Kidney (tissue), 13 donors: ENCODE measurements at regions not wholly inside any gene's neighbourhood (a gene's known extent, or its start where the extent isn't known, plus 50 kb on each side); places are given as distances from the start of the nearest gene placed in this dataset.

Source experiments
- DNase-seq, 5 donors: peaks; one replicate each; pipeline ENCODE4 v3.0.0-alpha.2; 2013 to 2020
- FAIRE-seq: peaks from 2 replicates; lab custom pipeline; 2012; peaks lifted over from hg19 to GRCh38; lab: Jason Lieb, UNC
- H3K27ac ChIP-seq, 2 donors: one replicate each; pipeline ENCODE4 v1.7.0; 2013; ENCODE audit warnings: low read depth in 2 of 2, low read length in 2 of 2, inconsistent platforms in 1 of 2
- H3K27me3 ChIP-seq: one replicate; pipeline ENCODE4 v1.7.1; 2013; ENCODE audit warnings: low read length, inconsistent platforms; ENCODE audit not compliant: control insufficient read depth, insufficient read depth
- H3K36me3 ChIP-seq, 3 donors: one replicate each; pipeline versions ENCODE4 v1.7.0 to v1.7.1; 2013; ENCODE audit warnings: low read length in 3 of 3, control low read depth in 1 of 3, inconsistent platforms in 1 of 3; ENCODE audit not compliant: insufficient read depth in 3 of 3, control insufficient read depth in 2 of 3
- H3K4me1 ChIP-seq, 3 donors: one replicate each; pipeline versions ENCODE4 v1.7.0 to v1.7.1; 2013; ENCODE audit warnings: low read length in 3 of 3, inconsistent platforms in 1 of 3, low read depth in 1 of 3; ENCODE audit not compliant: control insufficient read depth in 2 of 3, insufficient read depth in 2 of 3
- H3K4me3 ChIP-seq, 3 donors: one replicate each; pipeline versions ENCODE4 v1.7.0 to v1.8.1; 2013; ENCODE audit warnings: low read length in 3 of 3, control low read depth in 1 of 3, inconsistent platforms in 1 of 3
- H3K9ac ChIP-seq, 3 donors: one replicate each; pipeline versions ENCODE4 v1.7.0 to v1.7.1; 2013; ENCODE audit warnings: low read length in 3 of 3, control low read depth in 1 of 3, inconsistent platforms in 1 of 3
- H3K9me3 ChIP-seq, 3 donors: one replicate each; pipeline versions ENCODE4 v1.7.0 to v1.7.1; 2013; ENCODE audit warnings: low read length in 3 of 3, control low read depth in 1 of 3, inconsistent platforms in 1 of 3; ENCODE audit not compliant: control insufficient read depth in 2 of 3, insufficient read depth in 1 of 3
- CTCF ChIP-seq: IDR thresholded peaks from 3 replicates; pipeline ENCODE4 v1.5.1; 2012; ENCODE audit warnings: mild to moderate bottlenecking, moderate library complexity, borderline replicate concordance; ENCODE audit not compliant: insufficient read depth; ENCODE audit errors: extremely low read depth
- intact Hi-C: fragments of 100-400 bp; cut with DNase I; formaldehyde crosslinking; loops from one replicate; pipeline ENCODE4 v1.11.1; 2022
- donor health status: control.
- donor health status: control.
- donor health status: control.
- donor health status: control.
- donor health status: control.
- donor health status: DM: yes; HTN: yes; CAD: no.
- donor health status: Normal renal cell carcinoma (clear cell type).

- Histone ChIP-seq H3K4me3 (no peak overlapping the region), H3K27ac (no peak overlapping the region), H3K36me3 (no peaks in the 10 kb centered on the region), H3K27me3 (no peaks in the 10 kb centered on the region), H3K4me1 (peaks cover 0 to 6% (median 3%) of the 10 kb centered on the region in 3 donors), H3K9me3 (no peaks in the 10 kb centered on the region), H3K9ac (no peak overlapping the region)
- intact Hi-C loops, result no loop called here
- FAIRE-seq (no peak), DNase-seq (no peak)
- TF ChIP-seq CTCF, result no peak
Measured at GRCh38 chr3:186432944-186433732, 71.1 kb upstream of the DGKG start.

GRCh38 chr3:186432189-186432588 lies 70.2 kb upstream of the DGKG start:
- Histone ChIP-seq H3K9ac (no peak overlapping the region), H3K27me3 (no peaks in the 10 kb centered on the region), H3K36me3 (no peaks in the 10 kb centered on the region), H3K4me3 (no peak overlapping the region), H3K4me1 (peaks cover 0 to 6% (median 6%) of the 10 kb centered on the region in 3 donors), H3K9me3 (no peaks in the 10 kb centered on the region), H3K27ac (no peak overlapping the region)
- peak in 4 of 5 donors; percentile 55 to 78 (median 67) for DNase-seq
- intact Hi-C loops, result no loop called here
- no peak for TF ChIP-seq CTCF
- peak; percentile 11 for FAIRE-seq

- peak in 3 of 5 donors; percentile 44 to 52 (median 46) for DNase-seq
- Histone ChIP-seq H3K9me3 (no peaks in the 10 kb centered on the region), H3K36me3 (no peaks in the 10 kb centered on the region), H3K27ac (no peak overlapping the region), H3K9ac (no peak overlapping the region), H3K4me3 (no peak overlapping the region), H3K27me3 (no peaks in the 10 kb centered on the region), H3K4me1 (peaks cover 0 to 6% (median 6%) of the 10 kb centered on the region in 3 donors)
- no peak for FAIRE-seq
- no peak for TF ChIP-seq CTCF
- intact Hi-C loops, result no loop called here
Measured at GRCh38 chr3:186427627-186428281, 65.7 kb upstream of the DGKG start.
